Activated CD8-positive, alpha-beta memory T cell treated with anti-CD3 and anti-CD28 coated beads, Interleukin-2, amount 50 U/mL, for 24 hours (primary cell): ENCODE measurements at regions not wholly inside any gene's neighbourhood (a gene's known extent, or its start where the extent isn't known, plus 50 kb on each side); places are given as distances from the start of the nearest gene placed in this dataset.

Experiments
- DNase-seq: peaks from one replicate; pipeline ENCODE4 v3.0.0-alpha.2; 2020; ENCODE audit errors: extremely low read depth

DNA sequence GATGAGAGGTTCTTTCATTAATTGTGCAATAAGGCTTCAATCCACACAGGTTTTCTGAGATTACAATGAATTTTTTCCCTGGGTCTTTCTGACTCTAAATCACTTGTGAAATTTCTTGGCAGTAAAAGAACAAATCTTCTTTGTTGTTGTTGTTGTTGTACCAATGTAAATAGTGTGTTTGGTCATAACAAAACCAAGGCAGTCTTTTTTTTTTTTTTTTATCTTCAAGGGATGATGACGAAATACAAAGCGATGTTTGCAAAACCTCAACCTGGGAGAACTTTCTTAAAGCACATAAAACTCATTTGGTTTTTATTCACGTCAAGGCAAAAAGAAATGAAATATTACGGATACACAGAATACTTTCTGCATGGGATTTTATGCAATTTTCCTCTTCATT lies 462.0 kb downstream of the LIG4 start:
- no peak for DNase-seq

DNA sequence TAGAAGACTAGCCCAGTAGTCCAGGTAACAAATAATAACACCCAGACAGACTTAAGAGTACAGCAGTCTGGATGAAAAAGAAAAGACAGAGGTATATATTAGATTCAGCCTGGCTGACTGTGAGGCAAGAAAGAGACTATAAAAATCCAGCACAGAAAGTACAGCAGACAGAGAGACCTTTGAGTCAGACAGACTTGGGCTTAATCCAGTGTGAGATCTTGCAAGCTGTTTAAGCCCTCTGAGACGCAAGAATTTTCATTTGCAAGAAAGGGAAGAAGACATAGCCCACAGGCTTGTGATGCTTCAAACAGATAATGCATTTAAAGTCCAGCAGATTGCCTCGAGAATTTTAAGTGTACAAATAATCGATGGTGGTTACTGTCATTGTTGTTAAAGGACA lies 471.4 kb downstream of the LIG4 start:
- DNase-seq = no peak

DNA sequence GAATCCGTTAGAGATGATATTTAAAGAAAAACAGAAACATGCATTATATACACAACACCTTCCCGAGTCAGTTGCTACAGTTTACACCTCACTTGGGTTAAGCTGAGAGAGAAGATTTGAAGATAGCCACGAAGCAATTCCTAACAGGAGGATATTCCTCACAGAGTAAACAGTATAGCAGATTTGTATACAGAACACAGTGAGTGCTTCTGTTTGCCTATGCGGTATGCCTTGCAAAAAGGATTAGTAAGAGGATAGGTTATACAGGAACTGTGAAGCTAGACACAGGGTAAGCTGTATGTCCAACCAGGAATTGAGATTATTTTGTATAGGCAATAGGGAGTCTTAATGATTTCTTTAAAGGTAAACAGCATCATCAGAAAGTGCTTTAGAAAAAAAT lies 471.8 kb downstream of the LIG4 start:
- DNase-seq = no peak

DNA sequence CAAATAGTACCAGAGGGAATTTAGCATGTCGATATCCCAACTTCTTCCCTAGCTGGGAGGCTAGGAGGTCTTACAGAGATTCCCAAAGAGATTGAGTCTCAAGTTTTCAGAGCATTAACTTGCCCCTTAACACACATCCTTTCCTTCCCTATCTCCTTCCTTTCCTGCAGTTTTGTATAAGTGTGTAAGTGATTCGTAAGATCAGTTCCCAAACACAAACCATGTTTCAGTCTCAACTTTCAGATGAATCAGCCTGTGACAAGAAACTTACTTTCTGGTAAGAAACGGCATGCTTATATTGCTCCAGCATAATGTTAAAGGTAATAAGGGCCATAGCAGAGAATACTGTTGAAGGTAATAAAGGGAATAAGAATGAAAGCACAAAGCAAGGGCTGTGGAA lies 472.2 kb downstream of the LIG4 start:
- DNase-seq = no peak

DNA sequence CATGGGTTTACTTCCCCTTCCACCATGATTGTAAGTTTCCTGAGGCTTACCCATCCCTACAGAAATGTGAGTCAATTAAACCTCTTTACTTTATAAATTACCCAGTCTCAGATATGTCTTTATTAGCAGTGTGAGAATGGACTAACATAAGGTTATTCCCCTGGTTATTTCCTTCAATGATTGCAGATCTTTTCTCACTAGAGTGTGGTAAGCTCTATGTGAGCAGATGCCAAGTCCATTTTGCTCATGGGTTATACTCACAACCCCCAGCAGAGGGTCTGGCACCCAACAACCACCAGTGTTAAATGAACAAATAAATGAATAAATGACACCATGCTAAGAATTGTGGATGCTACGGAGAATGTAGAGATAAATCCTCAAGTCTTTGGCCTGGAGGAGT lies 472.8 kb downstream of the LIG4 start:
- DNase-seq = no peak

DNA sequence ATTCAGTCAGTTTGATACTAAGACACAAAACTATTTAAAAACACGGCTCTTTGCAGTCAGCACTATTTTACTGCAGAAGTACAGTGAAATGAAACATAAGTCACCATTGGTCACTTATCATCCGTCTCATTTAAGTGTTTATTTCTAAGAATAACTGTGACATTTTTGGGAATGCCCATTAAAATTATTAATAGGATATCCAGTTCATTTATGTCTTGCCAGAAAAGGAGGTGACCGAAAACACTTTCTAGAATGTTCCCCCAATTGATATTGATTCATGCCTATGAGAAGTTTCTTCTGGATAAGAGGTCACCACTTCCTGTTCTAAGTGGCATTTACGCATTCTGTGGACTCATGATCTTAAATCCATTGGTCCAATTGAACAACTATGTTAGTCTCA lies 477.3 kb downstream of the LIG4 start:
- no peak for DNase-seq

DNA sequence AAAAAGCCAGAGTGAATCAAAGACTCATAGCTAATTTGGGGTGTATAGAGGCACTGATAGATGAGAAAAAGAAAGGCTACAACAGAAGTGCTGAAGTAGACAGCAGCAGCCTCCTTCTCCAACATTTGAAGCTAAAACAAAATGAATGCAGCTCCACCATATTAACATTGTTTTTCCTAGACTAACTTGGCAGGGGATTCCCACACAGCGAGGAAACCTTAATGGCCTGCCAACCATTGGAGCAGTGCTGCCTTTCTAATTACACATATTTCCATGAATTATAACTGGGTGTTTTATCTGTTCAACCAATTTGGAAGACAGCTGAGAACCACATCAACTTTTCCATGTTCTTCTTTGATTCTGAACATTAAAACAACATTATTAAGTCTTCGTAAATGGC lies 478.6 kb downstream of the LIG4 start:
- DNase-seq = no peak

DNA sequence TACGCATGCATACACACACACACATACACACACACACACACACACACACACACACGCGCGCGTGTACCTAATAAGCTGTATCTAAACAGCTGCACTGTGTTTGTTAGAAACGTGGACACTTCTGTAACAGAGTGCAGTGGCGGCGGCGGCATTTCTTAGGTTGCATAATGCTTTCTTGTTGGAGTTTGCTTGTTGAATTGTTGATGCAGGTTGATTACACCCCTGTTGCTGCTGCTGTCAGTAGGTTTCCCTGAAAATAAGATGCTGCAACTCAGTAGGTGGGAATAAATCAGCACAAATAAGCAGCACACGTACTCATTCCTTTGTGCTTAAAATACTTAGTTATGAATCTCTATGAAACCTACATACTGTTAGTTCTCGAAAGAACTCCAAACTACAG lies 479.2 kb downstream of the LIG4 start:
- no peak for DNase-seq

DNA sequence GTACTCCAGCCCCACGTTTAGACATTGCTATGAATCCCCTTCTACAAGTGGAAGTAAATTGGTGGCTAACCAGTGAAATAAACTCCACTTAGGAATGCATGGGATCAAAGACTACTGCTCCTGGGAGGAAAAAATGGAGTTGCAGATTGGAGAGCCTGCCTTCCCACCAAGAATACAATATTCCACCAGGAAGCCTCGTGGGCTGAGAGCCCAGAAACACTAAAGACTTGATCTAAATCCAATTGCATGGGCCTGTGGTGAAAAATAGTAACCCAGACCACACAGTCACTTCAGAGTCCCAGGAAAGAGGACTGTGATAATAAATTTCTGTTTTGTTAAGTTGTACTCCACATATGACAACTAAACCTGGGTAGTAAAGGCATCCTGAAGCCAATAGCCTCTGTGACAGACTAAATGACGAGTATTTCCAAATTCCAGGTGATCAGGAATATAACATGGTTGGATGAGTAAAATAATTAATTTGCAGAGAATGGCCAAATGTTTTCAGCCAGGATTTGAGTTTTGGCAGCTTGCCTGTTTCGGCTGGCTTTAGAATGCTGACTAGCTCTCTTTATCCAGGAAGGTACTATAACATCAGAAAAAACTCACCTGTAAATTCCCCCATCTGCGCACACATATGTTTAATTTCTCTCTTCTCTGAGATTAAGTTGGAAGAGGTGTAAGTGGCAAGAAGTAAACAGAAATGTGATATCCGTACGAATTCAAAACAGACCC lies 480.3 kb downstream of the LIG4 start:
- no peak for DNase-seq

DNA sequence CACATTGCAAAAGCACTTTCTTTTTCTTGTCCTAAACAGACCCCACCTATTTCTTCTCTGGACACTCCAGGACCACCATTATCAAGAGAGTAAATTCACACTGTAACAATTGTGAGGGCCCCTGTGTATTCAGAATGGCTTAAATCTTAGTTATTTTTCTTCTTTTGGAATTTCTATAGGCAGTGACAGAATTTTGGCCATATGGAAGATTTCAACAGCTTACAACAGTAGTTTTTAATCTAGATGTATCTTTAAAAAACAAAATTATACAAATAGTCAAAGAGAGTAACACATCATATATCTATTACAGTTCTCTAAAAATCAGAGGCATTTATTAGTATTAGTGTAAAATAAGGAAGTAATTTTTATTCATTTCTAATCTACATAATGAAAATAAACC lies 482.1 kb downstream of the LIG4 start:
- DNase-seq = no peak

DNA sequence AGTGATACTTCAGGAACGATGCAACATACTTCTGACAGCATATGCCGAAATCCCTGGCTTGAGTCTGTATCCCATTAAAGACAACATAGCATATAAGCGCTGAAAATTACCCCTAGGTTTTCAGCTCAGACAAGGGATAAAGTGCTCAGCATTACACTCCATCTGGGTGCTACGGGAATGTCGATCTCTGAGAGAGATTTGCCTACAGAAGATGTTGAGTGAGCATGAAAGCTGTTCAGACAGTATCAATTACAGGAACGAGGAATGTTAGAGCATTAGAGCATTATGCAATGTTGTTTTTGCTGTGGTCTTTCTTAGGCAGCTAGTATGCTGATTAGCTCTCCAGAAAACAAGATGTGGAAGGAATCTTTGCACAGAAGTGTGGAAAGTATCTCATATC lies 484.5 kb downstream of the LIG4 start:
- no peak for DNase-seq

DNA sequence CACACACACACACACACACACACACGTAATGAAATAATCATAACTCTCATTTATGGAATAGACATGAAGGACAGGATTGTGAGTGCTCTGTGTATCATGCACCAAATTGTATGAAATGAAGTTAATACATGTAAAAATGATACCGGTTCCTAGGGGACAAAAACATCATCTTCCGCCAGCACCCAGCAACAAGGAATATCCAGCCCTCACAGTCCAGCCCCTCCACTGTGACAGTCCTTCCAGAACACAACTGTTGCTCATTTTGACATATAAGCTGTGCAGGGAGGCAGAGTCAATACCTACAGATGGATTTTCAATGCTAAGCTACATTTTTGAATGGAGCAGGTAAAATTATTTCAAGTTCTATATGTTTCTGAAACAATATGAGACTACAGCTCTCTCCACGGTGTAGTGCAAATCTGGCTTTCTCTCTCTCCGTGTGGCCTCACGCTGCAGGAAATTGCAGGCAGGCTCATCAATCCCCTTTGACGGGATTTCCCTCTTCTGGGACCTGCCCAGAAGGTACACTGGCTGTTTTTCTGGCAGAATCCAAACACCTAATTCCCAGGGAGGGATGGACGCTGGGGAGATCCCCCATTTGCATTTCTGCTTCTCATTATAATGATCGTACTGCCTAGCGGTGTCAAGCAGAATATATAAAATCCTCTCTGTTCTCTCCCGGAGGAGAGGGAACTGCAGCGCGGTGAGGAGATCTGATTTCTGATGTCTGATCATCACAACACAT lies 494.0 kb downstream of the LIG4 start:
- no peak for DNase-seq

DNA sequence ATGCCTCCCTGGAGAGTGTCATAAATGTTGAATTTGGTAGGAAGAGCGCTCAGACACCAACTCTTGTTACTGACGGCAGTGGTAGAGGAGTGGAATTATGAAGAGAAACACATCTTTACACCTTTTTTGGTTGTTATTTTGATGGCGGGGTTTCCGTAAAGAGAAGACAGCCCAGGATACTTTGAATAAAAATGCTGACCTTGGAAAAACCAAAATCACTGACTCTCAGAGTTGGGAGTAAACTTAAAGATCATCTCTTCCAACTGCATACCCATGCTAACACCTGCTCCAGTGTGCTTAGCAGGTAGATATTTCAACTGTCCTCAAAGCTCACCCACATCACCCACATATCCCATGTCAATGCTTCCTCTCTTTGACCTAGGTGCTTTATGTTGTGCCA lies 498.6 kb downstream of the LIG4 start:
- no peak for DNase-seq

DNA sequence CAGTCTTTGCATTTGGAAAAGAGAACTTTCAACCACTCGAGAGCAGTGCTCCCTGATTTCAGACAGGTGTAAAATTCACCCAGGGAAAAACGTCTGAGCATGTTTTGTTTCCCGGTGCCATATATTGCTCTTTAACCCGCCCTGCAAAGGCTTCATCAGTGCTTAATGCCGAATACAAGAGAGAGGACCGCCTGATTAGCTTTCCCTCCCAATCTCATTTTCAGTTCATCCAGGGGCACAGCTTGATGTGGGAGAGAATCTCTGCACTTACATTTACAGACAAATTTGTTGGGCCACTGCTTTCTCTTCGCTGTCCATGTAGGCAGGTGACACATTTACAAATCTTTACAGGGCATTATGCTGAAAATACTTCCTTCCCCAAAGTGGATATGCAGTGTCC lies 499.1 kb downstream of the LIG4 start:
- no peak for DNase-seq

DNA sequence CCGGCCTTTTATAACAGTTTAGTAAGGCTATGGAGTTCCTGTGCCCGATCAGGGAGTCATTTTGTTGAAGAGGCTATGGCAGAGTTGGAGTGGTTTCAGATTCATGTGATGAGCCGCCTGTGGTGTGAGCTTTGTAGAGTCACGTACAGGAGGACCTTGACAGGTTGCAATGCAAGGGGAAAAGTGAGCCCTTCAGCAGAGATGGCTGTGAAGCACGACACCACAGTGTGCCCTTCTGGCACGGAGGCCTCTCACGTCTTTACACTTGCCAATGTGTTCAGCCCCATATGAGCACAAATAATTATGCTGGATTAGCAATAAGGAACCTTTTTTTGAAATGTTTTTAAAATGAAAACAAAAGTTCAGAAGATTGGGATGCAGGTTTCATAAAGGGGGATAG lies 499.8 kb downstream of the LIG4 start:
- DNase-seq = no peak

DNA sequence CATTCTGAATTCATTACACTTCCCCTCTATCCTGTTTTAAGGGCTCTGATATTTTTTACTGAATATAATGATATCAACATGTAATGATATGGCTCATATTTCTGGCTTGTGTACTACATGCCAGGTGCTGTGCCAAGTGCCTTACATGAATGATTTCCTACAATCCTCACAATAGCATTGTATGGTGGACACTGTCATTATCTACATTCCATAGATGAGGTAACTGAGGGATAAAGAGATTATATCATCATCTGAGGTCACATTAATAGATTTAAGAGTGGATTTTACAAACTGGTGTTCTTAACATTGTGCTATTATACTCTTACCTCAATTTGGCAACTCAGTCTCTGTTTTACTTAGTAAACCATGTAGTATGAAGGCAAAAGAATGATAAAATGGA lies 502.0 kb downstream of the LIG4 start:
- DNase-seq = no peak

DNA sequence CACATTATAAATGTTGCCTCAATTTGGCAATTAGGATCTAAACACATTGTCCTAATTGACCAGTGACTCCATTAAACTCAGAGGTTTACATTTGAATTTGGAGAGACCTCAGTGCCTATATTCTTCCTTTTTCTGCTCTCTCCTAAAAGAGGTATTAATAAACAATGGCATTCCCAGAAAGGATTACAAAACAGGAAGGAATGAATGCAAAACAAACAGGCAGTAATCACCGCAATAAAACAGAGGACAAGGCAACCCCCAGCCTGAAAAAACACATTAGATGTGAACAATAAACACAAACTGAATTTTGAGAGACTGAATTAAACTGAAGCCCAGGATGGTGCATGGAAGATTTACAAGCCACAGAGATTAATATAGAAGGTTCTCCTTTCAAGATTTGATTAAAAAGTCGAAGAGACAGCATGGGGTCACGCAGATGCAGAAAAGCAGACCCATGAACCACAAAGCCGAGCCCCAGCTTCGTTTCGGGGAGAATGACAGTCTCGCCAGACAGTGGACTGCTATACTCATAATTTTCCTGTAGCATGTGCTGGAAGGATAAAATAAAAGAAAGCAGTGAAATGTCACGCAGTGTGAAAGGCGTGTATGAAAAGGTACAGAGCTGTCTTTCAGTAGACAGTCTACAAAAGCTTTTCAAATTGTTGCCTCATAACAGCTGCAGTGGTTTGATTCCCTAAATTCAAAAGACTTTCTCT lies 503.0 kb downstream of the LIG4 start:
- DNase-seq = no peak

DNA sequence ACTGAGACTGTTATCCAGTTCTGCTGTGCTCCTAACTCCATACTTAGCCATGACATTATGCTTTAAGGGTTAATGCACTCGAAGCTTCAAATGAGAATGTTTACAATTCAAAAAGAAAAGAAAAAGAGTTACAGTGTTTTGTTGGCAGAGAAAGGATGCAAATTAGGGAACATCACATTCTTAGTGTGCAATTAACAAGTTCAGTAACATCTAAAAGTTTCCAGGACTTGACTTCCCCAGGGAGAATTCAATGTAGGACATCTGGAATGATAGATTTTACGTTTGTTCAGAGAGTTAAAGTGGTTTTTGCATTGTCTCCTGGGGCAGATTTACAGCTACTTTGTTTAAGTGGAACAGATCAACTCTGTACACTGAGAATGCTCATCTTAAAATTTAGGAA lies 525.2 kb downstream of the LIG4 start:
- DNase-seq = no peak

DNA sequence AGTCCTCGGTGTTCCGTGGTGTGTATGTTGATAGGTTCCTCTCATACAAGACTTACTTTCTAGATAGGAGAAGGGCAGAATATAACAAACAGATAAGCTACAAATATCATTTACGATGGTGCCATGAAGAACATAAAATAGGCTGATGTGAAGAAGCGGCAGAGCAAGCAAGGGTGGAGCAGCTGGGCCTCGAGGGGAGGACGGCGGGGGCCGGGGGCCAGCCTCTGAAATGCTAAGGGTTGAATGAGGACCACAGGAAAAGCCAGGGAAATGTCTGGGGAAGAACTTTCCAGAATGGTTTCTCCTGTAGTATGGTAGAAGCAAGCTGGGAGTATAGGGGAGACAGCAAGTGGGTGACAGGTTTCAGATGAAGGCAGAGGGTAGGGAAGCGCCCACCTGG lies 529.5 kb downstream of the LIG4 start:
- no peak for DNase-seq

DNA sequence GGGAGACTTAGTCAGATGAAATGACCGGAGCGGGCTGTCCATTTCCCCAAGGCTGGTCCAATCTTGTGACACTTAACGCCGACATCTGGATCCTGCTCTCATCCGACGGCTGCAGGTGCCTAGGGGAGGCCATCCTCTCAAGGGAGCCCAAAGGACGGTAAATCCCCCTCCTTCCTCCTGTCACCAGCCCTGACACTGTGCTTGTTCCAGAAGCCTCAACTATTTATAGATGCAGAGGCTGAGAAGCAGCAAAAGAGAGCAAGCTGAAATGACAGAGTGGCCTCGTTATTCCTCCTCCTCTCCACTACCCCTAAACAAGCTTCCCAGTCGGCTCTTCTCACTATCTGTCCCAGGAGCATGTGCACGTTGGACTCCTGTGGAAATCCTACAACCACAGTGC lies 533.7 kb downstream of the LIG4 start:
- no peak for DNase-seq

DNA sequence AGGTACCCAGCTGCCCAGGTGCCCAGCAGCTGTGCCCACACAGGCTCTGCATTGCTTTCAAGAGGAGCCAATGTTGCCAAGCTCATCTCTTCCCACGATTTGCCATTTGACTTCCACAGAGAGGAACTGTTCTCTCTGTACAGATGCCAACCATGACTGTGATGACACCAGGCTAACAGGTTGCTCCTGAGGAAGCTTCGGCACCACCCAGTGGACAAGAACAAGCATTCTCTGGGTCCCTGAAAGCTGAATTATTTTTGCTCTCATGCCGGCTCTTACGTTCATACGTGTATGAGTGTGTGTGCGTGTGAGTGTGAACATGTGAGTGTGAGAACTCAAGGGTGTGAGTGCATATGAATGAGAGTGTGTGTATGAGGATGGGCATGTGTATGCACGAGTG lies 535.2 kb downstream of the LIG4 start:
- DNase-seq = no peak

DNA sequence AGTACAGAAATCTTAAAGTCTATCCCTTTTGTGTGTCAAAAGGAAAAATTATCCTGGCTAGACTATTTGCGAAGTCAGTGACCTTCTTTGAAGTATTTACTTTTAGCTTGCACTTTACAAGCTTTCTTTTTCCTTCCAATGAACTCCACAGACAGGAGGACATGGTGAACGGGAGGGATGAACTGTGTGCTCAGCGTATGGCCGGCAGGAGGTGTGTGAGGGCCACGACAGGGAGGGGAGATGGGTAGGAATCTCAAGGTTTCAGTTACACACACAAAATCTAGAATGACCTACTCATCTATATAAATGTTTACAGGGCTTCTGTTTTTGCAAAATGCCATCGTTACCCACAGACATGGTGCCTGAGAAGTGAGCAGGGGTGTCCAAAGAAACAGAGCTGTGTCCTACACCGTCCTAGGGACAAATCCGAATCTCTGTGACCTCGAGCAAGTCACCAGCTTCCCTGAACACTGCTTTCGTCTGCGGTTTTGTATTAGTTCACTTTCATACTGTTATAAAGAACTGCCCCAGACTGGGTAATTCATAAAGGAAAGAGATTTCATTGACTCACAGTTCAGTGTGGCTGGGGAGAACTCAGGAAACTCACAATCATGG lies 537.2 kb downstream of the LIG4 start:
- no peak for DNase-seq
